ENCODE measurements at regions not wholly inside any gene's neighbourhood (a gene's known extent, or its start where the extent isn't known, plus 50 kb on each side); places are given as distances from the start of the nearest gene placed in this dataset.

DNA sequence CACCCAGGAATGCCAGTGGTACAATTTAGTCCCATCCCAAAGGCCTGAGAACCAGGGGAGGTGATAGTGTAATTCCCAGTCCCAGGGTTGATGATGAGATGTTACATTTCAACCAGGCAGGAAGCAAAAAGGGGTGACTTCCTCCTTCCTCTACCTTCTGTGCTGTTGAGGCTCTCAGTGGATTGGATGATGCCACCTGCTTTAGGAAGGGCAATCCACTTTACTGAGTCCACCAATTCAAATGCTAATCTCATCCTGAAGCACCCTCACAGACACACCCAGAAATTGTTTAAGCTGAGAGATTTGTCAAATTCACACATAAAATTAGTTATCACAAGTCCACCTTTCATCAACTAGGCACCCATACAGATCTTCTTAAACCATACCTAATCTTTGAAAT lies 418.5 kb upstream of the GOLIM4 start:
- TF ChIP-seq POLR2A (IDR thresholded peaks at IDR 0.05) (no peak), EP300 (IDR thresholded peaks at IDR 0.05) (no peak)
- TF ChIP-seq, protein P1, sequence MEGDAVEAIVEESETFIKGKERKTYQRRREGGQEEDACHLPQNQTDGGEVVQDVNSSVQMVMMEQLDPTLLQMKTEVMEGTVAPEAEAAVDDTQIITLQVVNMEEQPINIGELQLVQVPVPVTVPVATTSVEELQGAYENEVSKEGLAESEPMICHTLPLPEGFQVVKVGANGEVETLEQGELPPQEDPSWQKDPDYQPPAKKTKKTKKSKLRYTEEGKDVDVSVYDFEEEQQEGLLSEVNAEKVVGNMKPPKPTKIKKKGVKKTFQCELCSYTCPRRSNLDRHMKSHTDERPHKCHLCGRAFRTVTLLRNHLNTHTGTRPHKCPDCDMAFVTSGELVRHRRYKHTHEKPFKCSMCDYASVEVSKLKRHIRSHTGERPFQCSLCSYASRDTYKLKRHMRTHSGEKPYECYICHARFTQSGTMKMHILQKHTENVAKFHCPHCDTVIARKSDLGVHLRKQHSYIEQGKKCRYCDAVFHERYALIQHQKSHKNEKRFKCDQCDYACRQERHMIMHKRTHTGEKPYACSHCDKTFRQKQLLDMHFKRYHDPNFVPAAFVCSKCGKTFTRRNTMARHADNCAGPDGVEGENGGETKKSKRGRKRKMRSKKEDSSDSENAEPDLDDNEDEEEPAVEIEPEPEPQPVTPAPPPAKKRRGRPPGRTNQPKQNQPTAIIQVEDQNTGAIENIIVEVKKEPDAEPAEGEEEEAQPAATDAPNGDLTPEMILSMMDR (IDR thresholded peaks at IDR 0.05): no peak

Measured in ovary (tissue), 3 donors.